ENCODE measurements at regions not wholly inside any gene's neighbourhood (a gene's known extent, or its start where the extent isn't known, plus 50 kb on each side); places are given as distances from the start of the nearest gene placed in this dataset.

- TF ChIP-seq CHD7 (IDR thresholded peaks at IDR 0.05; ENCODE audit: insufficient replicate concordance, low read length) = no peak
- no peak for TF ChIP-seq FOSL1 (IDR thresholded peaks at IDR 0.05; ENCODE audit: insufficient read depth, low read depth, low read length)
- no peak for TF ChIP-seq TAF7 (optimal IDR thresholded peaks at IDR 0.05; ENCODE audit: borderline replicate concordance, low read depth, low read length)
- TF ChIP-seq HDAC2 (IDR thresholded peaks at IDR 0.05; ENCODE audit: borderline replicate concordance in 1 of 2, low read depth in 2 of 2, low read length in 2 of 2) = no peak
- TF ChIP-seq SIX5 (IDR thresholded peaks at IDR 0.05; ENCODE audit: low read depth, low read length) = no peak
- no peak for TF ChIP-seq EGR1 (IDR thresholded peaks at IDR 0.05; ENCODE audit: borderline replicate concordance, low read depth, low read length)
- no peak for TF ChIP-seq ASH2L (IDR thresholded peaks at IDR 0.05; ENCODE audit: low read length)
These were observed 159.0 kb upstream of the FNDC3A start (continued) for GRCh38 chr13:48816700-48817099.
